ENCODE measurements at regions not wholly inside any gene's neighbourhood (a gene's known extent, or its start where the extent isn't known, plus 50 kb on each side); places are given as distances from the start of the nearest gene placed in this dataset.

GRCh38 chr7:131969560-131969959 is 413.1 kb upstream of the PODXL start:
- Mint-ChIP-seq H3K4me1 (no peaks in the 10 kb centered on the region), H3K27me3 (no peaks in the 10 kb centered on the region), H3K4me3 (no peak overlapping the region), H3K27ac (no peak overlapping the region), H3K9me3 (ENCODE audit: insufficient read depth) (no peaks in the 10 kb centered on the region)
- intact Hi-C loops (cut with micrococcal nuclease): no loop called here
- Histone ChIP-seq H3K27ac (ENCODE audit: low read length in 2 of 2) (no peak overlapping the region), H3K9ac (ENCODE audit: low read length) (no peak overlapping the region), H3K79me2 (ENCODE audit: control insufficient read depth, insufficient read depth, low read length) (no peaks in the 10 kb centered on the region), H3K27me3 (replicated peaks in 1 of 4; ENCODE audit: control extremely low read depth in 1 of 4, control insufficient read depth in 3 of 4, insufficient read depth in 4 of 4, low read length in 3 of 4) (no peaks in the 10 kb centered on the region), H3K4me1 (ENCODE audit: control insufficient read depth in 2 of 2, insufficient read depth in 2 of 2, low read length in 2 of 2) (no peaks in the 10 kb centered on the region), H3K36me3 (replicated peaks in 1 of 2; ENCODE audit: control extremely low read depth in 1 of 2, control insufficient read depth in 1 of 2, extremely low read depth in 1 of 2, insufficient read depth in 2 of 2, low read length in 1 of 2) (no peaks in the 10 kb centered on the region), H3K4me2 (replicated peaks; ENCODE audit: low read depth, low read length, poor library complexity, severe bottlenecking) (no peak overlapping the region), H4K20me1 (ENCODE audit: control insufficient read depth, insufficient read depth, low read length, poor library complexity, severe bottlenecking) (no peaks in the 10 kb centered on the region), H3K9me3 (ENCODE audit: control extremely low read depth in 1 of 3, control insufficient read depth in 2 of 3, insufficient read depth in 1 of 3, low read length in 2 of 3) (no peaks in the 10 kb centered on the region), H2AFZ (ENCODE audit: insufficient read depth, low read depth, low read length, poor library complexity, severe bottlenecking) (no peak overlapping the region), H3K4me3 (ENCODE audit: control extremely low read depth in 1 of 5, extremely low read depth in 1 of 5, insufficient read depth in 1 of 5, low read depth in 2 of 5, low read length in 4 of 5) (no peak overlapping the region)
- TF ChIP-seq CTCF (IDR thresholded peaks at IDR 0.05) (no peak), EZH2 (IDR thresholded peaks at IDR 0.05; ENCODE audit: borderline replicate concordance, insufficient read depth, low read depth, low read length, poor library complexity, severe bottlenecking) (no peak)
- CTCF ChIA-PET: no interaction called here
- ATAC-seq (ENCODE audit: low read depth): no peak
- POLR2A ChIA-PET: no interaction called here
- DNase-seq: no peak
- 87% methylated on average over 3 of the region's 4 CpGs for WGBS (ENCODE audit: insufficient coverage)

- no peaks in the 10 kb centered on the region for H3K27me3 ChIP-seq (replicated peaks in 1 of 4; ENCODE audit: control extremely low read depth in 1 of 4, control insufficient read depth in 3 of 4, insufficient read depth in 4 of 4, low read length in 3 of 4)
- no peaks in the 10 kb centered on the region for H3K36me3 ChIP-seq (replicated peaks in 1 of 2; ENCODE audit: control extremely low read depth in 1 of 2, control insufficient read depth in 1 of 2, extremely low read depth in 1 of 2, insufficient read depth in 2 of 2, low read length in 1 of 2)
- no peaks in the 10 kb centered on the region for H3K79me2 ChIP-seq (ENCODE audit: control insufficient read depth, insufficient read depth, low read length)
- H3K27ac Mint-ChIP-seq: no peak overlapping the region
- no peak overlapping the region for H3K4me3 Mint-ChIP-seq
- intact Hi-C loops (cut with micrococcal nuclease): no loop called here
- POLR2A ChIA-PET: no interaction called here
- H2AFZ ChIP-seq (ENCODE audit: insufficient read depth, low read depth, low read length, poor library complexity, severe bottlenecking): no peak overlapping the region
- H3K9me3 Mint-ChIP-seq (ENCODE audit: insufficient read depth): no peaks in the 10 kb centered on the region
- no peaks in the 10 kb centered on the region for H3K27me3 Mint-ChIP-seq
- DNase-seq: no peak
- WGBS (ENCODE audit: insufficient coverage): 100% methylated on average over 1 of the region's 2 CpGs
- H3K27ac ChIP-seq (ENCODE audit: low read length in 2 of 2): no peak overlapping the region
- no peak for ATAC-seq (ENCODE audit: low read depth)
- H3K4me2 ChIP-seq (replicated peaks; ENCODE audit: low read depth, low read length, poor library complexity, severe bottlenecking): no peak overlapping the region
- no peaks in the 10 kb centered on the region for H3K9me3 ChIP-seq (ENCODE audit: control extremely low read depth in 1 of 3, control insufficient read depth in 2 of 3, insufficient read depth in 1 of 3, low read length in 2 of 3)
- CTCF ChIA-PET: no interaction called here
- H3K9ac ChIP-seq (ENCODE audit: low read length): no peak overlapping the region
- H3K4me3 ChIP-seq (ENCODE audit: control extremely low read depth in 1 of 5, extremely low read depth in 1 of 5, insufficient read depth in 1 of 5, low read depth in 2 of 5, low read length in 4 of 5): no peak overlapping the region
- no peaks in the 10 kb centered on the region for H3K4me1 Mint-ChIP-seq
- TF ChIP-seq EZH2 (IDR thresholded peaks at IDR 0.05; ENCODE audit: borderline replicate concordance, insufficient read depth, low read depth, low read length, poor library complexity, severe bottlenecking) (no peak), CTCF (IDR thresholded peaks at IDR 0.05) (no peak)
- no peaks in the 10 kb centered on the region for H3K4me1 ChIP-seq (ENCODE audit: control insufficient read depth in 2 of 2, insufficient read depth in 2 of 2, low read length in 2 of 2)
- no peaks in the 10 kb centered on the region for H4K20me1 ChIP-seq (ENCODE audit: control insufficient read depth, insufficient read depth, low read length, poor library complexity, severe bottlenecking)
Measured at GRCh38 chr7:131967216-131967730, 410.8 kb upstream of the PODXL start.
